ENCODE measurements at regions not wholly inside any gene's neighbourhood (a gene's known extent, or its start where the extent isn't known, plus 50 kb on each side); places are given as distances from the start of the nearest gene placed in this dataset.

GRCh38 chr20:48039514-48039913 lies 254.2 kb upstream of the SULF2 start:
- 70% methylated on average over 2 of the region's 2 CpGs for WGBS (ENCODE audit: insufficient coverage, insufficient replicate concordance, low lambda C conversion rate, missing lambda C conversion rate)
- H2AFZ ChIP-seq (ENCODE audit: control insufficient read depth, low read depth, low read length): no peak overlapping the region
- BruUV-seq (replicated peaks): no TSS peak
- no peak overlapping the region for H3K9ac ChIP-seq (ENCODE audit: control insufficient read depth, insufficient read depth, low read length)
- DNase-seq (ENCODE audit: low read depth, low spot score): no peak
- no peak for ATAC-seq
- CTCF ChIA-PET: interaction anchor here (1.7 kb wide), 1 partner anchor 9 kb away, joined by 5 read pairs; no protein-coding TSS in a partner anchor
- H3K4me3 ChIP-seq: no peak overlapping the region
- no peak for FAIRE-seq
- POLR2A ChIA-PET: no interaction called here
- no peaks in the 10 kb centered on the region for H3K4me1 ChIP-seq (ENCODE audit: control insufficient read depth, insufficient read depth, low read length)
- intact Hi-C loops (cut with micrococcal nuclease; ENCODE audit: unreplicated experiment): no loop called here
- in situ Hi-C loops (cut with MboI): no loop called here
- SMC1A ChIA-PET (ENCODE audit: uncharacterized antibody, unreplicated experiment): no interaction called here
- H3K27me3 ChIP-seq (replicated peaks in 1 of 2; ENCODE audit: control insufficient read depth in 2 of 2, insufficient read depth in 2 of 2, low read length in 1 of 2): no peaks in the 10 kb centered on the region
- H3K36me3 ChIP-seq (ENCODE audit: control insufficient read depth in 2 of 2, insufficient read depth in 2 of 2, low read length in 1 of 2): no peaks in the 10 kb centered on the region; a peak in 1 of 4 replicates
- H3K4me2 ChIP-seq (ENCODE audit: control insufficient read depth, insufficient read depth): no peak overlapping the region
- H3K79me2 ChIP-seq (ENCODE audit: control insufficient read depth, insufficient read depth, low read length): no peaks in the 10 kb centered on the region
- H3K9me3 ChIP-seq (replicated peaks; ENCODE audit: control insufficient read depth, insufficient read depth, low read length): no peaks in the 10 kb centered on the region; the same call in 2 of the 3 replicates
- no peaks in the 10 kb centered on the region for H4K20me1 ChIP-seq (ENCODE audit: control insufficient read depth, insufficient read depth)
- H3K27ac ChIP-seq (ENCODE audit: control insufficient read depth, insufficient read depth): no peak overlapping the region
- RAD21 ChIA-PET (ENCODE audit: unreplicated experiment): no interaction called here
- TF ChIP-seq ZNF622 (IDR thresholded peaks at IDR 0.05): no peak
- TF ChIP-seq RBBP5 (conservative IDR thresholded peaks at IDR 0.05): no peak
- TF ChIP-seq RAD21 (IDR thresholded peaks at IDR 0.05; ENCODE audit: insufficient read depth, low read depth, low read length): no peak
- no peak for TF ChIP-seq CBX3 (IDR thresholded peaks at IDR 0.05; ENCODE audit: borderline replicate concordance, low read depth)
- no peak for TF ChIP-seq RB1 (IDR thresholded peaks at IDR 0.05; ENCODE audit: borderline replicate concordance)
- TF ChIP-seq, protein P1, sequence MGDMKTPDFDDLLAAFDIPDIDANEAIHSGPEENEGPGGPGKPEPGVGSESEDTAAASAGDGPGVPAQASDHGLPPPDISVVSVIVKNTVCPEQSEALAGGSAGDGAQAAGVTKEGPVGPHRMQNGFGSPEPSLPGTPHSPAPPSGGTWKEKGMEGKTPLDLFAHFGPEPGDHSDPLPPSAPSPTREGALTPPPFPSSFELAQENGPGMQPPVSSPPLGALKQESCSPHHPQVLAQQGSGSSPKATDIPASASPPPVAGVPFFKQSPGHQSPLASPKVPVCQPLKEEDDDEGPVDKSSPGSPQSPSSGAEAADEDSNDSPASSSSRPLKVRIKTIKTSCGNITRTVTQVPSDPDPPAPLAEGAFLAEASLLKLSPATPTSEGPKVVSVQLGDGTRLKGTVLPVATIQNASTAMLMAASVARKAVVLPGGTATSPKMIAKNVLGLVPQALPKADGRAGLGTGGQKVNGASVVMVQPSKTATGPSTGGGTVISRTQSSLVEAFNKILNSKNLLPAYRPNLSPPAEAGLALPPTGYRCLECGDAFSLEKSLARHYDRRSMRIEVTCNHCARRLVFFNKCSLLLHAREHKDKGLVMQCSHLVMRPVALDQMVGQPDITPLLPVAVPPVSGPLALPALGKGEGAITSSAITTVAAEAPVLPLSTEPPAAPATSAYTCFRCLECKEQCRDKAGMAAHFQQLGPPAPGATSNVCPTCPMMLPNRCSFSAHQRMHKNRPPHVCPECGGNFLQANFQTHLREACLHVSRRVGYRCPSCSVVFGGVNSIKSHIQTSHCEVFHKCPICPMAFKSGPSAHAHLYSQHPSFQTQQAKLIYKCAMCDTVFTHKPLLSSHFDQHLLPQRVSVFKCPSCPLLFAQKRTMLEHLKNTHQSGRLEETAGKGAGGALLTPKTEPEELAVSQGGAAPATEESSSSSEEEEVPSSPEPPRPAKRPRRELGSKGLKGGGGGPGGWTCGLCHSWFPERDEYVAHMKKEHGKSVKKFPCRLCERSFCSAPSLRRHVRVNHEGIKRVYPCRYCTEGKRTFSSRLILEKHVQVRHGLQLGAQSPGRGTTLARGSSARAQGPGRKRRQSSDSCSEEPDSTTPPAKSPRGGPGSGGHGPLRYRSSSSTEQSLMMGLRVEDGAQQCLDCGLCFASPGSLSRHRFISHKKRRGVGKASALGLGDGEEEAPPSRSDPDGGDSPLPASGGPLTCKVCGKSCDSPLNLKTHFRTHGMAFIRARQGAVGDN (IDR thresholded peaks at IDR 0.05): no peak
- TF ChIP-seq, protein P2, sequence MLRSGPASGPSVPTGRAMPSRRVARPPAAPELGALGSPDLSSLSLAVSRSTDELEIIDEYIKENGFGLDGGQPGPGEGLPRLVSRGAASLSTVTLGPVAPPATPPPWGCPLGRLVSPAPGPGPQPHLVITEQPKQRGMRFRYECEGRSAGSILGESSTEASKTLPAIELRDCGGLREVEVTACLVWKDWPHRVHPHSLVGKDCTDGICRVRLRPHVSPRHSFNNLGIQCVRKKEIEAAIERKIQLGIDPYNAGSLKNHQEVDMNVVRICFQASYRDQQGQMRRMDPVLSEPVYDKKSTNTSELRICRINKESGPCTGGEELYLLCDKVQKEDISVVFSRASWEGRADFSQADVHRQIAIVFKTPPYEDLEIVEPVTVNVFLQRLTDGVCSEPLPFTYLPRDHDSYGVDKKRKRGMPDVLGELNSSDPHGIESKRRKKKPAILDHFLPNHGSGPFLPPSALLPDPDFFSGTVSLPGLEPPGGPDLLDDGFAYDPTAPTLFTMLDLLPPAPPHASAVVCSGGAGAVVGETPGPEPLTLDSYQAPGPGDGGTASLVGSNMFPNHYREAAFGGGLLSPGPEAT (IDR thresholded peaks at IDR 0.05; ENCODE audit: low read depth): no peak
- TF ChIP-seq, protein P3, sequence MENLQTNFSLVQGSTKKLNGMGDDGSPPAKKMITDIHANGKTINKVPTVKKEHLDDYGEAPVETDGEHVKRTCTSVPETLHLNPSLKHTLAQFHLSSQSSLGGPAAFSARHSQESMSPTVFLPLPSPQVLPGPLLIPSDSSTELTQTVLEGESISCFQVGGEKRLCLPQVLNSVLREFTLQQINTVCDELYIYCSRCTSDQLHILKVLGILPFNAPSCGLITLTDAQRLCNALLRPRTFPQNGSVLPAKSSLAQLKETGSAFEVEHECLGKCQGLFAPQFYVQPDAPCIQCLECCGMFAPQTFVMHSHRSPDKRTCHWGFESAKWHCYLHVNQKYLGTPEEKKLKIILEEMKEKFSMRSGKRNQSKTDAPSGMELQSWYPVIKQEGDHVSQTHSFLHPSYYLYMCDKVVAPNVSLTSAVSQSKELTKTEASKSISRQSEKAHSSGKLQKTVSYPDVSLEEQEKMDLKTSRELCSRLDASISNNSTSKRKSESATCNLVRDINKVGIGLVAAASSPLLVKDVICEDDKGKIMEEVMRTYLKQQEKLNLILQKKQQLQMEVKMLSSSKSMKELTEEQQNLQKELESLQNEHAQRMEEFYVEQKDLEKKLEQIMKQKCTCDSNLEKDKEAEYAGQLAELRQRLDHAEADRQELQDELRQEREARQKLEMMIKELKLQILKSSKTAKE (IDR thresholded peaks at IDR 0.05; ENCODE audit: low read depth, poor library complexity, severe bottlenecking): no peak
- no peak for TF ChIP-seq JUND (IDR thresholded peaks at IDR 0.05; ENCODE audit: low read depth, low read length)
- TF ChIP-seq IKZF1 (conservative IDR thresholded peaks at IDR 0.05): no peak
- no peak for TF ChIP-seq POLR2AphosphoS2 (IDR thresholded peaks at IDR 0.05; ENCODE audit: low read depth, low read length)
- TF ChIP-seq NR2F1 (conservative IDR thresholded peaks at IDR 0.05): no peak
- no peak for TF ChIP-seq BRCA1 (IDR thresholded peaks at IDR 0.05; ENCODE audit: low read depth, low read length)
- TF ChIP-seq STAT3 (IDR thresholded peaks at IDR 0.05; ENCODE audit: low read depth, low read length): no peak
- no peak for TF ChIP-seq IKZF2 (IDR thresholded peaks at IDR 0.05)
- no peak for TF ChIP-seq EZH2 (IDR thresholded peaks at IDR 0.05; ENCODE audit: borderline replicate concordance, control insufficient read depth, low read depth, low read length)
- TF ChIP-seq ZZZ3 (IDR thresholded peaks at IDR 0.05; ENCODE audit: control insufficient read depth, insufficient read length, low read depth): no peak
